K562 (cell line): ENCODE measurements at regions not wholly inside any gene's neighbourhood (a gene's known extent, or its start where the extent isn't known, plus 50 kb on each side); places are given as distances from the start of the nearest gene placed in this dataset.

Source experiments
- ATAC-seq: fragments of 200-7000 bp; cut with Tn5 transposase; 3 replicates; pipeline ENCODE4 v1.9.1; 2020; ENCODE audit warnings: moderate library complexity
- BruUV-seq: library from RNA; stranded (reverse); fragments of 400-500 nt; replicated peaks from 2 replicates; lab custom pipeline; 2021; lab: Mats Ljungman, UMichigan
- CTCF ChIA-PET: fragments of 300-600 bp; formaldehyde crosslinking; extraction: SDS; loops from one replicate; lab custom pipeline; 2021; ENCODE audit warnings: low intra/inter-chr PET ratio; lab: Yijun Ruan, JAX
- POLR2A ChIA-PET: fragments of 300-600, 350-650 bp; sonication (Branson Sonifier 250); formaldehyde crosslinking; extraction: SDS; loops from one replicate; lab custom pipeline; 2021; ENCODE audit warnings: antibody characterized with exemption, inconsistent platforms; lab: Yijun Ruan, JAX
- DNase-seq, 4 experiments: peaks; one replicate each; pipeline versions ENCODE4 v3.0.0 to v3.0.0-alpha.2; 2011 to 2018; ENCODE audit warnings: low spot score in 3 of 4, mixed read lengths in 3 of 4; ENCODE audit errors: extremely low read depth in 1 of 4
- FAIRE-seq: peaks from 2 replicates; lab custom pipeline; 2011; peaks lifted over from hg19 to GRCh38; lab: Jason Lieb, UNC
- H2AFZ ChIP-seq: 2 replicates; pipeline ENCODE4 v1.6.0; 2011; ENCODE audit warnings: low read depth, low read length, control low read depth, inconsistent platforms
- H3K27ac ChIP-seq: fragments of 200-600 bp; 3 replicates; pipeline ENCODE4 v1.8.0; 2011; ENCODE audit warnings: low read depth, mild to moderate bottlenecking, control low read depth, inconsistent platforms, low read length, moderate library complexity, mixed read lengths; ENCODE audit errors: extremely low read depth
- H3K27me3 ChIP-seq, 2 experiments: fragments of 300-600 bp in 1 of 2; 2 replicates in 1 of 2; 3 replicates in 1 of 2; pipeline versions ENCODE4 v1.6.0 to v1.8.0; 2011; ENCODE audit warnings: inconsistent platforms in 2 of 2, low read length in 2 of 2, mild to moderate bottlenecking in 1 of 2, mixed read lengths in 1 of 2, moderate library complexity in 1 of 2; ENCODE audit not compliant: control insufficient read depth in 2 of 2, insufficient read depth in 2 of 2
- H3K36me3 ChIP-seq: fragments of 300-600 bp; 3 replicates; pipeline ENCODE4 v1.8.0; 2011; ENCODE audit warnings: mild to moderate bottlenecking, low read length, inconsistent platforms; ENCODE audit not compliant: control insufficient read depth, insufficient read depth
- H3K4me1 ChIP-seq, 2 experiments: fragments of 200-600 bp in 1 of 2; replicated peaks in 1 of 2; 2 replicates in 1 of 2; 3 replicates in 1 of 2; pipeline versions ENCODE4 v1.5.1 to v1.8.0; 2011; ENCODE audit warnings: inconsistent platforms in 2 of 2, low read length in 2 of 2, mild to moderate bottlenecking in 1 of 2, mixed read lengths in 1 of 2, moderate library complexity in 1 of 2; ENCODE audit not compliant: control insufficient read depth in 2 of 2, insufficient read depth in 2 of 2
- H3K4me2 ChIP-seq: 2 replicates; pipeline ENCODE4 v1.6.1; 2011; ENCODE audit warnings: low read length, control low read depth, inconsistent platforms, mixed read lengths; ENCODE audit not compliant: insufficient read depth
- H3K4me3 ChIP-seq: fragments of 200-600 bp; sonication (generic), shearing (Covaris generic); 2 replicates; pipeline ENCODE4 v1.5.1; 2016; ENCODE audit warnings: control low read depth, inconsistent platforms
- H3K79me2 ChIP-seq: fragments of 200-600 bp; 3 replicates; pipeline ENCODE4 v1.8.0; 2011; ENCODE audit warnings: low read length, inconsistent platforms; ENCODE audit not compliant: control insufficient read depth, insufficient read depth
- H3K9ac ChIP-seq, 2 experiments: 2 replicates each; pipeline versions ENCODE4 v1.6.0 to v1.6.1; 2011; ENCODE audit warnings: low read depth in 2 of 2, low read length in 2 of 2, control low read depth in 1 of 2, inconsistent platforms in 1 of 2, mild to moderate bottlenecking in 1 of 2, mixed read lengths in 1 of 2; ENCODE audit not compliant: insufficient read depth in 1 of 2
- H3K9me1 ChIP-seq: one replicate; pipeline ENCODE4 v1.6.0; 2011; ENCODE audit warnings: inconsistent platforms, mild to moderate bottlenecking, low read length, moderate library complexity; ENCODE audit not compliant: control insufficient read depth, insufficient read depth
- H3K9me3 ChIP-seq: replicated peaks from 2 replicates; pipeline ENCODE4 v1.5.1; 2011; ENCODE audit warnings: low read depth, low read length, inconsistent platforms; ENCODE audit not compliant: control insufficient read depth, insufficient read depth
- H4K20me1 ChIP-seq: replicated peaks from 2 replicates; pipeline ENCODE4 v1.6.1; 2011; ENCODE audit warnings: low read length, inconsistent platforms, mixed read lengths; ENCODE audit not compliant: control insufficient read depth, insufficient read depth
- CBFA2T2 ChIP-seq: fragments of 450-650 bp; conservative IDR thresholded peaks from 2 replicates; pipeline ENCODE4 v1.6.1; 2017; ENCODE audit warnings: mild to moderate bottlenecking
- CTCF ChIP-seq, 3 experiments: IDR thresholded peaks in 2 of 3; conservative IDR thresholded peaks in 1 of 3; 2 replicates each; pipeline ENCODE4 v1.5.1; 2011 to 2012; ENCODE audit warnings: low read length in 3 of 3, mild to moderate bottlenecking in 3 of 3, control low read depth in 2 of 3, improper control_type of control experiment in 1 of 3, inconsistent platforms in 1 of 3, low read depth in 1 of 3, mixed read lengths in 1 of 3, moderate library complexity in 1 of 3; ENCODE audit not compliant: insufficient read depth in 2 of 3
- DNMT1 ChIP-seq: fragments of 450-650 bp; IDR thresholded peaks from 2 replicates; pipeline ENCODE4 v1.6.1; 2016; ENCODE audit warnings: antibody characterized with exemption, mild to moderate bottlenecking
- DPF2 ChIP-seq: fragments of 450-650 bp; IDR thresholded peaks from 2 replicates; pipeline ENCODE4 v1.6.1; 2016
- ESRRB ChIP-seq: fragments of 250-450 bp; sonication (Bioruptor Pico); IDR thresholded peaks from 2 replicates; pipeline ENCODE4 v1.5.0; 2020; ENCODE audit warnings: mild to moderate bottlenecking, moderate library complexity, borderline replicate concordance
- ETV5 ChIP-seq: sonication (generic); formaldehyde crosslinking; IDR thresholded peaks from 2 replicates; pipeline ENCODE4 v1.4.0; 2020; ENCODE audit warnings: low read depth, mild to moderate bottlenecking, missing genetic modification reagents
- ILF3 ChIP-seq: fragments of 450-650 bp; IDR thresholded peaks from 2 replicates; pipeline ENCODE4 v1.6.1; 2018; ENCODE audit warnings: antibody characterized with exemption, mild to moderate bottlenecking, moderate library complexity, borderline replicate concordance
- MEIS2 ChIP-seq: fragments of 450-650 bp; IDR thresholded peaks from 2 replicates; pipeline ENCODE4 v1.6.1; 2014; ENCODE audit warnings: mild to moderate bottlenecking; ENCODE audit not compliant: partially characterized antibody
- OTX1 ChIP-seq: fragments of 450-650 bp; formaldehyde crosslinking; IDR thresholded peaks from 2 replicates; pipeline ENCODE4 v1.4.0; 2022; ENCODE audit warnings: mild to moderate bottlenecking
- PCBP2 ChIP-seq: fragments of 200-400 bp; formaldehyde crosslinking; IDR thresholded peaks from 2 replicates; pipeline ENCODE4 v1.6.1; 2018; ENCODE audit warnings: low read length, low read depth, mild to moderate bottlenecking, moderate library complexity; ENCODE audit not compliant: poor library complexity, severe bottlenecking
- PHF20 ChIP-seq: fragments of 450-650 bp; IDR thresholded peaks from 2 replicates; pipeline ENCODE4 v1.6.1; 2018; ENCODE audit not compliant: partially characterized antibody
- SMARCA5 ChIP-seq: fragments of 450-650 bp; IDR thresholded peaks from 2 replicates; pipeline ENCODE4 v1.6.1; 2016
- SMARCB1 ChIP-seq: IDR thresholded peaks from 2 replicates; pipeline ENCODE4 v1.6.1; 2011; ENCODE audit warnings: improper control_type of control experiment, low read depth; ENCODE audit not compliant: insufficient read length
- TCF7L2 ChIP-seq: fragments of 150-350 bp; IDR thresholded peaks from 2 replicates; pipeline ENCODE4 v1.6.1; 2016; ENCODE audit warnings: low read depth, mild to moderate bottlenecking, low read length, moderate library complexity
- ZC3H11A ChIP-seq: IDR thresholded peaks from 2 replicates; pipeline ENCODE4 v1.6.1; 2012; ENCODE audit warnings: low read depth, low read length, improper control_type of control experiment
- ZNF217 ChIP-seq: sonication (generic); formaldehyde crosslinking; IDR thresholded peaks from 2 replicates; pipeline ENCODE4 v1.8.0; 2022; ENCODE audit warnings: mild to moderate bottlenecking, missing genetic modification reagents
- ZNF695 ChIP-seq: fragments of 450-650 bp; formaldehyde crosslinking; IDR thresholded peaks from 2 replicates; pipeline ENCODE4 v1.4.0; 2020; ENCODE audit warnings: mild to moderate bottlenecking, moderate library complexity
- WGBS: fragments of 100-300 bp; shearing (Covaris generic); methylation state at CpG from one replicate; pipeline ENCODE4 v1.1.6; 2016; ENCODE audit warnings: low coverage, mixed read lengths; ENCODE audit not compliant: insufficient coverage; ENCODE audit errors: missing lambda C conversion rate; 5-methylcytosine and 5-hydroxymethylcytosine counted together
- in situ Hi-C: fragments of 300-500 bp; cut with MboI; formaldehyde crosslinking; loops from 4 replicates; pipeline ENCODE4 v1.15.0; 2018; ENCODE audit warnings: inconsistent platforms, mixed read lengths
- intact Hi-C: fragments of 100-400 bp; cut with micrococcal nuclease; formaldehyde crosslinking; loops from 2 replicates; pipeline ENCODE4 v1.14.2; 2022

- TF ChIP-seq ZNF217 (CRISPR knock-in tag) (no peak), DNMT1 (no peak), SMARCA5 (no peak), CBFA2T2 (no peak), ZNF695 (CRISPR knock-in tag) (no peak), PCBP2 (no peak), DPF2 (no peak), ESRRB (CRISPR knock-in tag) (no peak), MEIS2 (no peak), PHF20 (no peak), ZC3H11A (no peak), CTCF (IDR thresholded peaks at IDR 0.05 in 2 of 3, conservative IDR thresholded peaks at IDR 0.05 in 1 of 3; ENCODE audit: insufficient read depth in 2 of 3, low read depth in 1 of 3, low read length in 3 of 3) (no peak), TCF7L2 (no peak), ILF3 (no peak), SMARCB1 (no peak), ETV5 (CRISPR knock-in tag) (no peak), OTX1 (CRISPR knock-in tag) (no peak)
- TF ChIP-seq, all 486 proteins: peak for 0
- H3K9me3 ChIP-seq = no peaks in the 10 kb centered on the region
- no peak overlapping the region for H3K4me2 ChIP-seq
- ATAC-seq (no peak), FAIRE-seq (no peak), DNase-seq (no peak)
- ChIA-PET CTCF (no interaction called here), POLR2A (no interaction called here)
- no peak overlapping the region for H3K27ac ChIP-seq
- 2% methylated on average over 12 of the region's 12 CpGs for WGBS
- H3K9me1 ChIP-seq = no peaks in the 10 kb centered on the region
- H2AFZ ChIP-seq = no peak overlapping the region
- no peaks in the 10 kb centered on the region for H3K36me3 ChIP-seq
- no peaks in the 10 kb centered on the region for H3K79me2 ChIP-seq
- H4K20me1 ChIP-seq = no peaks in the 10 kb centered on the region
- intact Hi-C loops (no loop called here), in situ Hi-C loops (no loop called here)
- H3K4me1 ChIP-seq = no peaks in the 10 kb centered on the region; a peak in 1 of 5 replicates
- peaks cover 0 to 4% of the 10 kb centered on the region in 2 experiments; a peak in 1 of 5 replicates for H3K27me3 ChIP-seq
- no TSS peak for BruUV-seq
- H3K9ac ChIP-seq = no peak overlapping the region
- H3K4me3 ChIP-seq = no peak overlapping the region
Measured at GRCh38 chr20:48381353-48382120, 446.3 kb downstream of the PREX1 start.
